ENCODE measurements at regions not wholly inside any gene's neighbourhood (a gene's known extent, or its start where the extent isn't known, plus 50 kb on each side); places are given as distances from the start of the nearest gene placed in this dataset.

- H3K36me3 Mint-ChIP-seq (ENCODE audit: low read depth): no peaks in the 10 kb centered on the region
- no peaks in the 10 kb centered on the region for H3K4me1 Mint-ChIP-seq (ENCODE audit: low read depth)
- H3K9me3 Mint-ChIP-seq: peaks cover 26% of the 10 kb centered on the region
- no peak overlapping the region for H3K27ac Mint-ChIP-seq
- TF ChIP-seq CTCF (IDR thresholded peaks at IDR 0.05): no peak
- peaks cover 2% of the 10 kb centered on the region; the same call in 1 of the 2 replicates for H3K27me3 Mint-ChIP-seq (ENCODE audit: insufficient read depth)
- DNase-seq: no peak
- no peak overlapping the region for H3K4me3 Mint-ChIP-seq
These were observed 258.0 kb upstream of the RARB start for GRCh38 chr3:25170021-25170420.

- H3K27ac Mint-ChIP-seq: no peak overlapping the region
These were observed 256.8 kb upstream of the RARB start for GRCh38 chr3:25171118-25171807.

GRCh38 chr3:25171897-25172296 is 256.2 kb upstream of the RARB start:
- Mint-ChIP-seq H3K4me1 (ENCODE audit: low read depth) (no peaks in the 10 kb centered on the region), H3K36me3 (ENCODE audit: low read depth) (no peaks in the 10 kb centered on the region), H3K27ac (no peak overlapping the region), H3K4me3 (no peak overlapping the region), H3K27me3 (ENCODE audit: insufficient read depth) (no peaks in the 10 kb centered on the region), H3K9me3 (peaks cover 20% of the 10 kb centered on the region)
- DNase-seq: no peak
- no peak for TF ChIP-seq CTCF (IDR thresholded peaks at IDR 0.05)

More at GRCh38 chr3:25171118-25171807, 256.8 kb upstream of the RARB start:
- Mint-ChIP-seq H3K4me3 (no peak overlapping the region), H3K4me1 (ENCODE audit: low read depth) (no peaks in the 10 kb centered on the region), H3K36me3 (ENCODE audit: low read depth) (no peaks in the 10 kb centered on the region), H3K27me3 (ENCODE audit: insufficient read depth) (no peaks in the 10 kb centered on the region), H3K9me3 (peaks cover 25% of the 10 kb centered on the region)
- TF ChIP-seq CTCF (IDR thresholded peaks at IDR 0.05): no peak
- no peak for DNase-seq

- Mint-ChIP-seq H3K27ac (no peak overlapping the region), H3K9me3 (peaks cover 10% of the 10 kb centered on the region), H3K4me1 (ENCODE audit: low read depth) (no peaks in the 10 kb centered on the region), H3K27me3 (ENCODE audit: insufficient read depth) (no peaks in the 10 kb centered on the region), H3K4me3 (no peak overlapping the region), H3K36me3 (ENCODE audit: low read depth) (no peaks in the 10 kb centered on the region)
- no peak for DNase-seq
- no peak for TF ChIP-seq CTCF (IDR thresholded peaks at IDR 0.05)
These were observed 254.5 kb upstream of the RARB start for GRCh38 chr3:25173606-25174005.

- Mint-ChIP-seq H3K36me3 (ENCODE audit: low read depth) (no peaks in the 10 kb centered on the region), H3K4me1 (ENCODE audit: low read depth) (no peaks in the 10 kb centered on the region), H3K27me3 (ENCODE audit: insufficient read depth) (no peaks in the 10 kb centered on the region), H3K9me3 (peaks cover 11% of the 10 kb centered on the region; the same call in 1 of the 2 replicates), H3K27ac (no peak overlapping the region), H3K4me3 (no peak overlapping the region)
- DNase-seq: no peak
- TF ChIP-seq CTCF (IDR thresholded peaks at IDR 0.05): no peak
These were observed 253.8 kb upstream of the RARB start for GRCh38 chr3:25174251-25174650.

Data from HFFc6 (cell line).